Suprapubic skin (tissue), 3 donors: ENCODE measurements at regions not wholly inside any gene's neighbourhood (a gene's known extent, or its start where the extent isn't known, plus 50 kb on each side); places are given as distances from the start of the nearest gene placed in this dataset.

ENCODE experiments used
- CTCF ChIP-seq, 2 donors: fragments of 200-600 bp in 1 of 2; fragments of 450-650 bp in 1 of 2; sonication (generic) in 1 of 2; IDR thresholded peaks; one replicate each; pipeline ENCODE4 v1.5.1; 2016 to 2019; ENCODE audit warnings: antibody characterized with exemption in 2 of 2, mild to moderate bottlenecking in 1 of 2, moderate library complexity in 1 of 2
- POLR2A ChIP-seq, 2 donors: fragments of 450-650 bp; IDR thresholded peaks; one replicate each; pipeline ENCODE4 v1.6.1; 2017; ENCODE audit warnings: antibody characterized with exemption in 2 of 2, mild to moderate bottlenecking in 2 of 2, moderate library complexity in 2 of 2

DNA sequence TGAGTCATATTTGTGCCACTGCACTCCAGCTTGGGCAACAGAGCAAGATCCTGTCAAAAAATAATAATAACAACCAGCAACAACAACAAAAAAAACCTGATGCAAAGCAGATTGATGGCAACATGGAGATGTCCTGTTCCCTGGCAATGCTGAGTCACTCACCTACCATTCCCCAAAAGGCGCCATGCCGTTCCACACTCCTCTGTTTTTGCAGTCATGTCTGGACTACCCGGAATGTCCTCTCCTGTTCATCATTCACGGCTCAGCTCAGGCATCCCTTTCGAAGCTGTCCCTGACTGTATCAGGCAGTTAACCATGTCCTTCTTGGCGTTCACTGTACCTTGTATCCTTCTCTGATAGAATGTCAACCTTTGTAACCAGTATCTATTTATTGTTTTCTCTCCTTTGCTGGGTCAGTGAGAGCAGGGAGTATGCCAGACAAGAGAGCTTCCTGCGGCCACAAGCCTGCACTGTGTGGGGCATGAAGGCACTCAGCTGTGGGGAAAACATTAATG lies 147.7 kb downstream of the ABCC12 start:
- TF ChIP-seq POLR2A (IDR thresholded peaks at IDR 0.05) (no peak), CTCF (IDR thresholded peaks at IDR 0.05) (no peak)
